Left lung (tissue), 4 donors: ENCODE measurements at regions not wholly inside any gene's neighbourhood (a gene's known extent, or its start where the extent isn't known, plus 50 kb on each side); places are given as distances from the start of the nearest gene placed in this dataset.
"Not testable (repeated sequence)": the region's sequence is repeated elsewhere in the genome, so short reads cannot be mapped to it uniquely, and the experiment has no call there.

Experiments used
- ATAC-seq: fragments of 200-7000 bp; cut with Tn5 transposase; one replicate; pipeline ENCODE4 v1.9.1; 2020; ENCODE audit warnings: moderate library complexity
- DNase-seq, 4 donors: peaks; one replicate each; pipeline ENCODE4 v3.0.0-alpha.2; 2013 to 2020
- H3K27ac ChIP-seq, 2 donors: fragments of 200-600 bp; sonication (generic) in 1 of 2; one replicate each; pipeline versions ENCODE4 v1.5.0 to v1.8.0; 2020 to 2021
- H3K27me3 ChIP-seq, 2 donors: fragments of 200-600 bp; sonication (generic) in 1 of 2; one replicate each; pipeline versions ENCODE4 v1.5.0 to v1.8.0; 2020 to 2021
- H3K36me3 ChIP-seq, 2 donors: fragments of 200-600 bp; sonication (generic) in 1 of 2; one replicate each; pipeline versions ENCODE4 v1.5.0 to v1.8.0; 2020 to 2021
- H3K4me1 ChIP-seq, 2 donors: fragments of 200-600 bp; one replicate each; pipeline ENCODE4 v1.8.0; 2021
- H3K4me3 ChIP-seq, 2 donors: fragments of 200-600 bp; sonication (generic) in 1 of 2; one replicate each; pipeline versions ENCODE4 v1.5.0 to v1.8.0; 2020 to 2021; ENCODE audit warnings: mild to moderate bottlenecking in 1 of 2
- H3K9me3 ChIP-seq, 2 donors: fragments of 200-600 bp; sonication (generic) in 1 of 2; one replicate each; pipeline versions ENCODE4 v1.5.0 to v1.8.0; 2020 to 2021
- intact Hi-C, 2 donors: fragments of 100-400 bp; cut with DNase I; formaldehyde crosslinking; loops; one replicate each; pipeline versions ENCODE4 v1.11.2 to v1.14.2; 2022
- TF ChIP-seq, protein P1 (sequence below), 2 donors: fragments of 200-600 bp; sonication (generic) in 1 of 2; IDR thresholded peaks; one replicate each; pipeline versions ENCODE4 v1.5.0 to v1.8.0; 2021; ENCODE audit warnings: antibody characterized with exemption in 2 of 2
- donor health status: DM: no; HTN: yes; CAD: no.
- donor health status: DM: no; HTN: no; CAD: no.

DNA sequence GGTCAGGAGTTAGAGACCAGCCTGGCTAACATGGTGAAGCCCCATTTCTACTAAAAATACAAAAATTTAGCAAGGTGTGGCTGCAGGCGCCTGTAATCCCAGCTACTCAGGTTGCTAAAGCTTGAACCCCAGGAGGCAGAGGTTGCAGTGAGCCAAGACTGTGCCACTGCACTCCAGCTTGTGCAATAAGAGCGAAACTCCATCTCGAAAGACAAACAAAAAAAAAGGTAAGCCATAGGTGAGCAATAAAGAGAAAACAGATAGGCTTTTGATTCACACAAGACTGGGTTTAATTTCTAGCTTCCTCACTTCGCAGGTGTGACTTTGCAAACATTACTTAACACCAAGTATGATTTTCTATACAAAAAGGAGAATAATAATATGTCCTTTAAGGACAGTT, 72.3 kb upstream of the ACBD5 start:
- DNase-seq (no peak), ATAC-seq (no peak)
- H3K4me3 ChIP-seq, result no peak overlapping the region
- no peak overlapping the region for H3K27ac ChIP-seq
- no peaks in the 10 kb centered on the region for H3K4me1 ChIP-seq
- H3K9me3 ChIP-seq, result no peaks in the 10 kb centered on the region
- intact Hi-C loops, result no loop called here
- TF ChIP-seq, protein P1, sequence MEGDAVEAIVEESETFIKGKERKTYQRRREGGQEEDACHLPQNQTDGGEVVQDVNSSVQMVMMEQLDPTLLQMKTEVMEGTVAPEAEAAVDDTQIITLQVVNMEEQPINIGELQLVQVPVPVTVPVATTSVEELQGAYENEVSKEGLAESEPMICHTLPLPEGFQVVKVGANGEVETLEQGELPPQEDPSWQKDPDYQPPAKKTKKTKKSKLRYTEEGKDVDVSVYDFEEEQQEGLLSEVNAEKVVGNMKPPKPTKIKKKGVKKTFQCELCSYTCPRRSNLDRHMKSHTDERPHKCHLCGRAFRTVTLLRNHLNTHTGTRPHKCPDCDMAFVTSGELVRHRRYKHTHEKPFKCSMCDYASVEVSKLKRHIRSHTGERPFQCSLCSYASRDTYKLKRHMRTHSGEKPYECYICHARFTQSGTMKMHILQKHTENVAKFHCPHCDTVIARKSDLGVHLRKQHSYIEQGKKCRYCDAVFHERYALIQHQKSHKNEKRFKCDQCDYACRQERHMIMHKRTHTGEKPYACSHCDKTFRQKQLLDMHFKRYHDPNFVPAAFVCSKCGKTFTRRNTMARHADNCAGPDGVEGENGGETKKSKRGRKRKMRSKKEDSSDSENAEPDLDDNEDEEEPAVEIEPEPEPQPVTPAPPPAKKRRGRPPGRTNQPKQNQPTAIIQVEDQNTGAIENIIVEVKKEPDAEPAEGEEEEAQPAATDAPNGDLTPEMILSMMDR (IDR thresholded peaks at IDR 0.05), result no peak
- H3K36me3 ChIP-seq, result no peaks in the 10 kb centered on the region
- H3K27me3 ChIP-seq, result peaks cover 0 to 4% of the 10 kb centered on the region in 2 donors

DNA sequence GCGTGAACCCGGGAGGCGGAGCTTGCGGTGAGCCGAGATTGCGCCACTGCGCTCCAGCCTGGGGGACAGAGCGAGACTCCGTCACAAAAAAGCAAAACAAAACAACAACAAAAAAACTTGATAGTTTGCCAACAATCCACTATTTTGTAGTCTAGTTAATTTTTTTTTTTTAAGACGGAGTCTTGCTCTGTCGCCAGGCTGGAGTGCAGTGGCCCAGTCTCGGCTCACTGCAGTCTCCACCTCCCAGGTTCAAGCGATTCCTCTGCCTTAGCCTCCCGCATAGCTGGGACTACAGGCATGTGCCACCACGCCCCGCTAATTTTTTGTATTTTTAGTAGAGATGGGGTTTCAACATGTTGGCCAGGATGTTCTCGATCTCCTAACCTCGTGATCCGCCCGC, 71.2 kb upstream of the ACBD5 start:
- H3K27ac ChIP-seq, H3K9me3 ChIP-seq, H3K36me3 ChIP-seq, H3K4me3 ChIP-seq, intact Hi-C loops, DNase-seq, H3K4me1 ChIP-seq, ATAC-seq, H3K27me3 ChIP-seq: not testable (repeated sequence)

DNA sequence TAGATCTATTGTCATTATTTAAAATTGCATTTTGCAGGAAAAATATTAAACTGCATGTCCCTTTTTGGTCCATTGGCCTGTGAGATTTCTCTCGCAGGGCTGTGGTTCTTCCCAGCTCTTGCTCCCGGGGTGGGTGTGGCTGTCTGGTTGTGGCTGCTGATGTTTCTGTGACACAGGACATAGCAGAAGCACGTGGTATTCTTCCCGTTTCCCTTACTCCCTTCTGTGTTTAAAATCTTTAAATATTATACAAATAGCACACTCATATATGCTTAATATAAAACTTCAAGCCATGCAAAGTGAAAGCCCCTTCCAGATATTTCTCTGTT, 57.9 kb upstream of the ACBD5 start:
- DNase-seq, result peak in 1 of 4 donors; percentile 63
- peak; percentile 70 for ATAC-seq
- H3K4me1 ChIP-seq, intact Hi-C loops, H3K36me3 ChIP-seq, H3K4me3 ChIP-seq, H3K9me3 ChIP-seq, H3K27me3 ChIP-seq: not testable (repeated sequence)
- H3K27ac ChIP-seq, result peak overlapping the region in 1 of 2 donors; percentile 61

DNA sequence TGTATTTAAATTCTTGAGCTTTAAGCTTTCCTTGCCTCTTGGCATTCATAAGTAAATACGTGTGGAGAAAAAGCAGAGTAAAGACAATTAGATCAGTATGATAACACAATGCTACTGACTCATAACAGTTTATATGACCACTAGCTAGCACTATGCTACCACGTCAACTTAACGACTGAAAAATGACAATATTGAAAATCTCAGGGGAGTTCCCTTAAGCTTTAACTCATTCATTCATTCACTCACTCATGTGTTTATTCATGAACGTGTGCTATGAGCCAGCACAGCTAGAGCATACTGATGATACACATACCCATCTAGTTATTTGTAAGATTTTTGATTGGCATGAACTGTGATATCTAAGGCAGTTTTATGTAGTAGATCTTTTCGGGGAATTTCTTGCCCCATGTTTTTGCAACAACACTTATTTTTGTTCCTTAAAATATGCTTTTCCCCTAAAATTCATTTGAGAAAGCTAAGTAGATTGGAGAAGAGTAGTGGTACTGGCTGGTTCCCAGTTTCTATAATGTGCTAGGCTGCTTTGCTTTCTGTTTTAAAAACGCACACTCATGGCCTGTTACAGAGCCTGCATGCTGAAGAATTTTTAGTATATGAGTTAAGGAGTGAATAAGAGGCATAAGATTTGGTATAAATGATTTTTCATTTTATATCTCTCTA, 57.4 kb upstream of the ACBD5 start:
- H3K4me3 ChIP-seq, result no peak overlapping the region
- H3K4me1 ChIP-seq, result no peaks in the 10 kb centered on the region
- intact Hi-C loops, result no loop called here
- H3K9me3 ChIP-seq, result no peaks in the 10 kb centered on the region
- H3K27me3 ChIP-seq, result no peaks in the 10 kb centered on the region
- no peaks in the 10 kb centered on the region for H3K36me3 ChIP-seq
- DNase-seq (no peak), ATAC-seq (peak; percentile 43)
- peak overlapping the region in 1 of 2 donors; percentile 61 for H3K27ac ChIP-seq
- TF ChIP-seq, protein P1 (IDR thresholded peaks at IDR 0.05), result no peak

DNA sequence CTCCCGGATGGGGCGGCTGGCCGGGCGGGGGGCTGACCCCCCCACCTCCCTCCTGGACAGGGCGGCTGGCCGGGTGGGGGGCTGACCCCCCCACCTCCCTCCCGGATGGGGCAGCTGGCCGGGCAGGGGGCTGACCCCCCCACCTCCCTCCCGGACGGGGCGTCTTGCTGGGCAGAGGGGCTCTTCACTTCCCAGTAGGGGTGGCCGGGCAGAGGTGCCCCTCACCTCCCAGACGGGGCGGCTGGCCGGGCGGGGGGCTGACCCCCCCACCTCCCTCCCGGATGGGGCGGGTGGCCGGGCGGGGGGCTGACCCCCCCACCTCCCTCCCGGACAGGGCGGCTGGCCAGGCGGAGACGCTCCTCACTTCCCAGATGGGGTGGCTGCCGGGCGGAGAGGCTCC, 55.7 kb upstream of the ACBD5 start:
- H3K4me3 ChIP-seq, ATAC-seq, H3K36me3 ChIP-seq, H3K27me3 ChIP-seq, DNase-seq, H3K9me3 ChIP-seq, H3K4me1 ChIP-seq, H3K27ac ChIP-seq, intact Hi-C loops: not testable (repeated sequence)

DNA sequence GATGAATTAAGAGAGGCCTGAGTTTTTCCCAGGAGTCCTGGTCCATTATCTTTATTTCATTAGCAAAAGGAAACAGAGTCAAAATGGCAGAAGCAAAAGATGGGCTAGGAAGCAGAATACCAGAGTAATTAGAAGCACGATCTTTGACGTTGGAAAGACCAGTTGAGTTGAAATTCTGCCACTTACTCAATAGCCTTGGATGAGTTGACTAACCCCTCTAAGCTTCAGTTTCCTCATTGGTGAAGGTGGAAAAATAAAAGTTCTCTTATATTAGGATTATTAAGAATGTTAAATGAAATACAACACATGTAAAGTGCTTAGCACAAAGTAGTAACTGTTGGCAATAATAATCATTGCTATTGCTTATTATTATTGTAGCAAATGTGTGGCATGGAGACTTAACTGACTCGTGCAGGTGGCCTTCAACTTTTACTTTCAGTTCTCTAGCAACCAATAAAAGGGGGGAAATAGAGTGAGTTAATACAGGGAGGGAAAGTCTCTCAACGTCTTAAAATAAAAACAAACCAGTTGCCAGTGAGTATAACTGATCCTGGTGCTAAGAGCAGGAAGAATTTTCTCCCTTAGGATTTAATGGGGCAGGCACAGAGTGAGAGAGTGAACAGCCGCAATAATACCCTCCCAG, 50.8 kb upstream of the ACBD5 start:
- ATAC-seq, intact Hi-C loops, H3K4me3 ChIP-seq, H3K27me3 ChIP-seq, H3K36me3 ChIP-seq, H3K4me1 ChIP-seq, DNase-seq, H3K27ac ChIP-seq, H3K9me3 ChIP-seq: not testable (repeated sequence)
